Activated CD4-positive, alpha-beta T cell treated with anti-CD3 and anti-CD28 coated beads, Interleukin-2, Interleukin-4, amounts not matched to agents 100 ng/mL and 50 ng/mL, durations not matched to agents 16 hours and 8 hours (primary cell): ENCODE measurements at regions not wholly inside any gene's neighbourhood (a gene's known extent, or its start where the extent isn't known, plus 50 kb on each side); places are given as distances from the start of the nearest gene placed in this dataset.
"Not testable (repeated sequence)": the region's sequence is repeated elsewhere in the genome, so short reads cannot be mapped to it uniquely, and the experiment has no call there.

ENCODE experiments used
- DNase-seq: peaks from one replicate; pipeline ENCODE4 v3.0.0-alpha.2; 2020; ENCODE audit warnings: low spot score

DNA sequence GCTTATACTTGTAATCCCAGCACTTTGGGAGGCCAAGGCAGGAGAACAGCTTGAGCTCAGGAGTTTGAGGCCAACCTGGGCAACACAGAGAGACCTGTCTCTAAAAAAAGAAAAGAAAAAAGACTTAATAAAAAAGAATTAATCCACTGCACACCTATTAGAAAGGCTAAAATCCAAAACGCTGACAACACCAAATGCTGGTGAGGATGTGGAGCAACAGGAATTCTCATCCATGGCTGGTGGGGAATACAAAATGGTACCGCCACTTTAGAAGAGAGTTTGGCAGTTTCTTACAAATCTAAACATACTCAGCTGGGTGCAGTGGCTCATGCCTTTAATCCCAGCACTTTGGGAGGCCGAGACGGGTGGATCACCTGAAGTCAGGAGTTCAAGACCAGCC lies 110.0 kb upstream of the NDUFV2 start:
- not testable (repeated sequence) for DNase-seq

DNA sequence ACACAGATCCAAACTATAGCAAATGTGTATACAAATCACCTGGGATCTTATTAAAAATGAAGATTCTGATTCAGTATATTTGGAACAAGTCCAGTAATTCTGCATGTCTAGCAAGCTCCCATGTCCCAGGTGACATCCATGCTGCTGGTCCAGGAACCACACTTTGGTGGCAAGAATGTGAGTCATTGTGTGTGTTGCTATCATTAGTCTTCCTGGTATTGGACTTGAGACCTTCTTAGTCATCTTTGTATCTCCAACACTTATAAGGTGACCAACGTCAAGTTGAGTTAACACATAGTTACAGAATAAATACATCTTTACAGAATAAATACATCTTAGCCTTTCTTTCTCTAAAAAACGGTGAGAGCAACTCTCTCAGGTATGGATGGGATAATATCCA lies 107.9 kb upstream of the NDUFV2 start:
- DNase-seq = no peak

- DNase-seq = no peak
Observed at GRCh38 chr18:8995096-8995495, 107.4 kb upstream of the NDUFV2 start.

- no peak for DNase-seq
Observed at GRCh38 chr18:8996771-8997432, 105.6 kb upstream of the NDUFV2 start.

DNA sequence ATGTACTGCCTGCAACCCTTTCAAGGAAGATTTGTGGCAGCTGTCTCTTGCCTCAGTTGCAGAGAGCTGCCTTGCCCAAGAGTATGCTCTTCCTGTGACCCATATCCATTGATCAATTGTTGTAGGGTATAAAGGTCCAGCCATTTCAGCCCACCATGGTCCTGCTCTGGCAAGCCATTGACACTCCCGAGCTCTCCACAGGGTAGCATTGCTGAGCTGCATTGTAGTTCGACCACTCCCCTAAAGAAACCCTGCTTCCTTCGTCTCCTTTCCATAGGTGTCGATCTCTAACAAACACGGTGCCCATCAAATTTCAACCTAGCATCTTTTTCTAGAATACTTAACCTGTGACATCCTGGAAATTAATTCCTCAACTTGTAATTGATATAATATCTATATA lies 104.9 kb upstream of the NDUFV2 start:
- DNase-seq = no peak

DNA sequence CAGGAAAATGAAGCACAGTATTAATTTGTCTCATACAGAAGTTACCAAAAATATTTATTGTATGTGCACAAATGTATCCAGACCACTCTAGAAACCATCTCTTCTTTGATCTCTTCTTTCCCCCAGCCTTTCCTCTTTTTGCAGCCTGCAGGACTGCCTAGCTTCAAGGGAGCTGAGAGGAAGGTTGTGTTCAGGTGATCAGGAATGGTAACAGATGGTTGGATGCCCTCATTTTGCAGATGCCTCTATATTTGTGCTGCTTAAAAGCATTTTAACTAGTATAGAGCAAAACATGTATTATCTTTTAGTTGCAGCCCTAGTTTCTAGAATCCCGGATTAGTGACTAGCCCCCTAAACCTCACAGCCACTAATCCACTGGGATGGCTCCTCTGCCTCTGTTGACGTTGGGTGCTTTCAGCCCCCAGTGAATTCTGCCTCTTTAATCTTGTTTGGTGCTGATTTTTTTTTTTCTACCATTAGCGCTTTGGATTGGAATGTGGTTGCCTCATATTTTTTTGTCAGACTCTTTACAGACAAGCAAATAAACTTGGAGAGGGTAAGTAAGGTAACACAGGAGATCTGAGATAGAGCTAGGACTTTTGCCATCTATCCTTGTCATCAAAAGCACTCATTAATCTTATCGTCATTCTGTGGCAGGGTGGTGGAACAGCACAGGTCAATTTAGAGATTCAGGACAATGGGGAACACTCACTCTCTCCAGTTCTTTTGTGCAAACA lies 103.8 kb upstream of the NDUFV2 start:
- DNase-seq = no peak

GRCh38 chr18:8999872-9000271 lies 102.6 kb upstream of the NDUFV2 start:
- no peak for DNase-seq

- no peak for DNase-seq
Observed at GRCh38 chr18:9000733-9001132, 101.8 kb upstream of the NDUFV2 start.

- no peak for DNase-seq
Observed at GRCh38 chr18:9001209-9001608, 101.3 kb upstream of the NDUFV2 start.

GRCh38 chr18:9003406-9004100 lies 98.9 kb upstream of the NDUFV2 start:
- no peak for DNase-seq

DNA sequence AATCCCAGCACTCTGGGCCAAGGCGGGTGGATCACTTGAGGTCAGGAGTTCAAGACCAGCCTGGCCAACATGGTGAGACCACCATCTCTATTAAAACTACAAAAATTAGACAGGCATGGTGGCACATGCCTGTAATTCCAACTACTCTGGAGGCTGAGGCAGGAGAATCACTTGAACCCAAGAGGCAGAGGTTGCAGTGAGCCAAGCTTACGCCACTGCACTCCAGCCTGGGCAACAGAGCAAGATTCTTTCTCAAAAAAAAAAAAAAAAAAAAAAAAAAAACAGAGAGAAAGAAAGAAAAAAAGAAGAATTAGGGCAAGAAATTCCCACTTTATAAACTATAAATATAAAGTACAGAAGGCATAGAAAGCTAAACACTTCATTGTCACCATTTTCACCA lies 98.2 kb upstream of the NDUFV2 start:
- DNase-seq = not testable (repeated sequence)

GRCh38 chr18:9007700-9008099 lies 94.8 kb upstream of the NDUFV2 start:
- not testable (repeated sequence) for DNase-seq

GRCh38 chr18:9008200-9008708 lies 94.2 kb upstream of the NDUFV2 start:
- DNase-seq = no peak

DNA sequence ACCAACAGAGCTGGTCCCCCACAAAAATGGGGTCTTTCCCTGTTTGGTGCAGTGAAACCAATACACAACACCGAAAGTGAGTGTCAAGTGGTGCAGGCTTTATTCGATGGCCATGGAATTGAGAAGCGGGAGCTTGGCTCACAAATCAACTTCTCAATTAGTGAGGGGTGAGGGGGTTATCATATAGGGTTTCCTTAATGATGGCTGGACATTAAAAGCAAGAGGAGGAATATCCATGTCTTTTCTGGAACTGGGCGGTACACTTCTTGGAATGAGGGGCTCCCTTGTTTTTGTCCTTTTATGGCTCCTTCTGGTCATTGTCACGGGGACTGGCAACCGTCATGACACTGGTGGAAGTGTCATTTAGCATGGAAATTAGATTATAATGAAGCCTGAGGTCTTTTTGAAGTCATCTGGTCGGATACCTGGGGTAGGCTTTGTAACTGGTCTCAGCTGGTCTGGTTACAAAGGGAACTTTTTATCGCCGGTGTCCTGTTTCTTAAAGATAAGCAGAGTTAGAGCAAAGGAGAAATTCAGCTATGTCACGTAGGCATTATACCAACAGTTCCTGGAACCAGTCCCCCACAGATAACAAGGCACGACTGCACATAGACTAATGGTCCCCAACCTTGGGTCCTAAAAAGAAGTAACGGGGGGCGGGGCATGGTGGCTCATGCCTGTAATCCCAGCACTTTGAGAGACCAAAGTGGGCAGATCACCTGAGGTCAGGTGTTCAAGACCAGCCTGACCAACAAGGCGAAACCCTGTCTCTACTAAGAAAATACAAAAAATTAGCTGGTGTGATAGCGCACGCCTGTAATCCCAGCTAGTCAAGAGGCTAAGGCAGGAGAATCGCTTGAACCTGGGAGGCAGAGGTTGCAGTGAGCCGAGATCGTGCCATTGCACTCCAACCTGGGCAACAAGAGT lies 93.5 kb upstream of the NDUFV2 start:
- DNase-seq = no peak

DNA sequence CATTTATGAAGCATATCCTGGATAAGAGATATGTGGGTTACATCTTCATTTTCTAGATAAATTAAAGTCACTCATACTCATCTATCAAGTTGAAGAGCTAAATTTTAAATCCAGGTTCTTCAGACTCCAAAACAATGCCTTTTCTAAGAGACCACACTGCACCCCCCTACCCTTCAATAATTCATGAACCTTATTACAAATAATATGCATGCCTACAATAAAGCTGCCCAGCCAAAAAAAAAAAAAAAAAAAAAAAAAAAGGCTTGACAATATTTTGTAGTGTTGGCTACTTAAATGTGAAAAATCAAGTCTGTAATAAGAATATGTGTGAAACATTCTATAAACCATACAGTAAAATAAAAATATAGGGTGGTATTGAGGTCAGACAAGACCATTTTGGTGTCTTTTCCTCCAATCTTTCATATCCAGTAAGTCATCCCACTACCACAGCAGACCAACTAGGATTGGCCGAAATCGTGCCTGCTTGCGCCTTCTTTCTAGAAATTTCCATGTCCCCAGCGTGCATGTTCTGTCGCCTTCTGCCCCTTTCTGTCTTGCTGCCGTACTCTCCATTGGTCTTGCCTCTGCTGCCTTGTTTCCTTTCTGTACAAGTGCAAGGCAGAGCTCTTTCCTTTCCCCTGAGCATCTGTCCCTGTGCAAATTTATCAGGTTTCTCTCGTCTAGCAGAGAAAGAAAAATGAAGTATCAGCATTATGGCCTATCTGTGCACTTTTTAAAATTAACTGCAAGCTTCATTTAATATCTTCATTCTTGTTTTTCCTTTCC lies 92.6 kb upstream of the NDUFV2 start:
- no peak for DNase-seq

- DNase-seq = no peak
Observed at GRCh38 chr18:9011431-9011830, 91.1 kb upstream of the NDUFV2 start.

GRCh38 chr18:9013926-9014373 lies 88.5 kb upstream of the NDUFV2 start:
- no peak for DNase-seq

GRCh38 chr18:9015689-9016088 lies 86.8 kb upstream of the NDUFV2 start:
- no peak for DNase-seq

DNA sequence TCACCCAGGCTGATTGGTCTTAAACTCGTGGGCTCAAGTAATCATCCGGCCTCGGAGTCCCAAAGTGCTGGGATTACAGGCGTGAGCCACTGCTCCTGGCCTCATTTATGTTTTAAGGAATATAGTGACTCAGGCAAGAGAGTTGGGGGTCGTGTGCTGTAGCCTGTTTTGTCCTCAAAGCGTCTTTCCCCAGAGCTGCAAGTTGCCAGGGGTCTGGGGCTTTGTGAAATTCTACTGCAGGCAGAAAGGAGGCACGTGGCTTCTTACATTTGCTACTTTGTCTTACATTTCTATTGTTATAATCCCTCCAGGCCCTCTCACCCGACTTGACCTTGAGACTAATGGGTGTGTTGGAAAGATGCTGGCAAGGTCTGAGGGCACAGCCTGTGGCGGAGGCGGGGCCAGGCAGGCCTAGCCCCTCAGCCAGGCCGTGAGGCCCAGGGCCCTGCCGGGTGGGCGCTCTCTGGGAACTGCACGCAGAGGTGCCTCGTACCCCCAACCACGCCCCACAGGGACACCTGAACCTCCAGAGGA lies 85.8 kb upstream of the NDUFV2 start:
- no peak for DNase-seq

GRCh38 chr18:9017167-9017904 lies 85.2 kb upstream of the NDUFV2 start:
- peak; percentile 83 for DNase-seq
